Eye (tissue), 1 donor: ENCODE measurements at regions not wholly inside any gene's neighbourhood (a gene's known extent, or its start where the extent isn't known, plus 50 kb on each side); places are given as distances from the start of the nearest gene placed in this dataset.
A peak's percentile ranks its signal among the peaks of the same experiment; 100 is the strongest.
"Not testable (repeated sequence)": the region's sequence is repeated elsewhere in the genome, so short reads cannot be mapped to it uniquely, and the experiment has no call there.

Experiments used
- DNase-seq: peaks from one replicate; pipeline ENCODE4 v3.0.0-alpha.2; 2015

DNA sequence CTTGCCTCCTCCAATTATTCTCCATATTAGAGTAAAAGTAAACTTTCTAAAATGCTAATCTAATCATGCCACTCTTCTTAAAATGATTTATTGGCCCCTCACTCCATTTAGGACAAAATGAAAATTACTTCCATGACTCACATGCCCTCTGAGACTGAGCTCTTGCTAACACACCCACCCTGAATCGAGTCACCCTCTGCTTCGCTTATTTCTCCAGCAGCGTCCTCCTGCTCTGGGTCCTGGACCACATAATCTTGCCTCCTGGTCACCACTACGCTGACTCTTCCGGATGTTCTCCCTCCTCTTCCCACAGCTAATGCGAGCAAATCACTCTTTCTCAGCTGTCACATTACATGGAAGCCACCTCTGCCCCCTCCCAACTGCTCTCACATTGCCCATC, 384.0 kb upstream of the FZD8 start:
- DNase-seq, result no peak

DNA sequence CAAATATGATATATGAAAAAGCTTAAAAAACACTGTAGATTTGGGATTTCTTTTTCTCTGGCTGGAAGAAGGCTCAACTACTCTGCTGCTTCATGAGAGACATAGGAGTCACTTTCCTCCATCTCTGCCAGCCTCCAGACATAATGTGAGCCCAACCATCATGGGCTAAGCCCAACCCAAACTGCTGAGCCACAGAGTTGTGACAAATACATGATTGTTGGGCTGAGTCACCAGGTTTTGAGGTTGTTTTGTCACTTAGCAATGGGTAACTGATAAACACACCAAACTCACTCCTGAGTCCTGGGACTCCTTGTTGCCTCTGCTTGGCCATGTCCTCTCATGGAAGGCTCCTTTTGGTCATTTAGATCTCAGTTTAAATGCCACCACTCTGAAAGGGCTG, 381.8 kb upstream of the FZD8 start:
- DNase-seq, result no peak

DNA sequence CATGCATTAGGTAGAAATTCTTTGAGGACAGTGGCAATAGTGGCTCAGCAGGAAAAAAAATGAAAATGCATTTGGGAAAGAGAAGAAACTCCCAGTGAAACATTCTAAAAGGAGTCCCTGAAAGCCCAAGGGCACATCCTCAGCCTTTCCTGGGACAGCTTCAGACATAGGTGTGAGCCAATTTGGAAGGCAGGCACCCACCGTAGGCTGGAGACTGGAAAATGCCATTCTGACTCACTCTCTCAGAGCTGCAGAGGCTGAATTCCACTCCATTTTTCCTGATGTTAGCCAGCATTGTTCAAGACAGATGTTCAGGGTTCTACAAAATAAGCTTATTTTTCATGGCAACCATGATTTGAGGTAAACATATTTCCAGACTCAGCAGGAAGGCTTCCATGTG, 379.0 kb upstream of the FZD8 start:
- DNase-seq, result no peak

DNA sequence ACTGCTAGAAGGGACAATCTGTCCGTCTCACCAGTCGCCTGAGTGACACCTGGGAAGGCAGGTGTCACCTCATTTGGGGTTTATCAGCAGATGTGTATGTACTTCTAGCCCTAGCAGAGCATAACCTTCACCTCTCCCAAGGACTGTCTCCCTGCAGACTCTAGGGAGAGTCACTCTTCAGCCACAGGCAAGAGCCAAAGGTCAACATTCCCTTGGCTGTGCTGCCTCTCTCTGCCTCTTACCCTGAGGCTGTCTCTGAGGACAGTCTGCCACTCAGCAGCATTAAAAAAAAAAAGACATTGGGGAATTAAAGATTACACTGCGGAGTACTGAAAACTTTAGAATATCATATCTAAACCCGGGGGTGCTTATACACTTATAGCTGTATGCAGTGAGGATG, 377.7 kb upstream of the FZD8 start:
- no peak for DNase-seq

DNA sequence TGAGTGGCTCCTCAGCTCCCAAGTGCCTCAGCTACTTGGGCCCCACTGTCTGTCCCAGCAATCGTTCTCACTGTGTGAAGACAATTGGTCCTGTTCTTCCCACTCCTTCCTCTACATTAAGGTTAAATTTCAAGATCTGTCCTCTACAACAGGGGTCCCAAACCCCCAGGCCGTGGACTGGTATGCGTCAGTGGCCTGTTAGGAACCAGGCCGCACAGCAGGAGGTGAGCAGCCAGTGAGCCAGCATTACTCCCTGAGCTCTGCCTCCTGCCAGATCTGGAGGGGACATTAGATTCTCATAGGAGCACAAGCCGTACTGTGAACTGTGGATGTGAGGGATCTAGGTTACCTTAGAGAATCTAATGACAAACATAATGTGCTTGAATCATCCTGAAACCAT, 376.9 kb upstream of the FZD8 start:
- DNase-seq, result no peak

DNA sequence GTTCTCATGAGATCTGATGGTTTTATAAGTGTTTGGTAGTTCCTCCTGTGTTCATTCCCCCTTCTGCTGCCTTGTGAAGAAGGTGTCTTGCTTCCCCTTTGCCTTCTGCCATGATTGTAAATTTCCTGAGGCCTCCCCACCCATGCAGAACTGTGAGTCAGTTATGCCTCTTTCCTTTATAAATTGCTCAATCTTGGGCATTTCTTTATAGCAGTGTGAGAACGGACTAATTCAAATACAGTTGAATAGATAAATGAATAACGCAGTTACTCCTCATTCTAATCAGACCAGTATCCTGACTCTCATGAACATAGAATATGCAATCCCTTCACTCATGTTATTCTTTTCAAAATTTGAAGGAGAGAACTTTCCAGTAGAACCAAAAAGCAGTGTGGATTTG, 375.0 kb upstream of the FZD8 start:
- DNase-seq, result no peak

DNA sequence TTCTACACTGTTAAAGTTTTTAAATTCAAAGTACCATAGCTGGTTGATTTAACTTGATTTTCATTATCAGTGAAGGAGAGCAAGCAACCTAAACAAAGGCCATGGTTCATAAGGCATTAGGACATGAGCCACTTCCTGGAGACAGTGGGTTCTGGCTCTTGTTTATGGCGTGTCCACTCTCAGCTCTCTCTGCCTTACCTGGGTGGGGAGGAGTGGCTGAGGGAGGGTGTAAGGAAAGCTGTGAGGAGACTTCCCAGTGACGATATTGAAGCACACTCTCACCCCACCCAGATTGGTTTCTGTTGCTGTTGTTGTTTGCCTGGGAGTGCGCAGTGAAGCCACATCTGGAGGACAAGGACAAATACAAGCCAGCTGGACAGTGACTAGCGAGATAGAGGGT, 365.3 kb upstream of the FZD8 start:
- DNase-seq, result no peak

DNA sequence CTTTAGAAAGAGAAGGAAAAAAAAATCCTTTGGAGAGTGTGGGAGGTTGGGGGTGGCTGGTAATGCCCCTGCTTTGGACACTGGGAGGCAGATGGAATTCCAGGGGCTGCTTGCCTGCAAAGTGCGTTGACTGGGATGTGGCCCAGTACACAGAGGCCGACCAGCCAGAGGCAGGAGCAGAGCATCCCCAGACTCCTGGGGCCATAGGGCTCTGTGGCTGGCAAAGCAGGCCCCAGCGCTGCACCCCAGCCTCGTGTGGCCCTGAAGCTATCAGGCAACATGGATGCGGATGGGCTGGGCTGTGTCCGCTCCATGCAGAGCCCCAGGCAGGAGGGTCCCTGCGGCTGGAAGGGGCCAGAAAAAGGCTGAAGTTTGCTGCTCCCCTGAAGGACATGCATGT, 361.6 kb upstream of the FZD8 start:
- no peak for DNase-seq

DNA sequence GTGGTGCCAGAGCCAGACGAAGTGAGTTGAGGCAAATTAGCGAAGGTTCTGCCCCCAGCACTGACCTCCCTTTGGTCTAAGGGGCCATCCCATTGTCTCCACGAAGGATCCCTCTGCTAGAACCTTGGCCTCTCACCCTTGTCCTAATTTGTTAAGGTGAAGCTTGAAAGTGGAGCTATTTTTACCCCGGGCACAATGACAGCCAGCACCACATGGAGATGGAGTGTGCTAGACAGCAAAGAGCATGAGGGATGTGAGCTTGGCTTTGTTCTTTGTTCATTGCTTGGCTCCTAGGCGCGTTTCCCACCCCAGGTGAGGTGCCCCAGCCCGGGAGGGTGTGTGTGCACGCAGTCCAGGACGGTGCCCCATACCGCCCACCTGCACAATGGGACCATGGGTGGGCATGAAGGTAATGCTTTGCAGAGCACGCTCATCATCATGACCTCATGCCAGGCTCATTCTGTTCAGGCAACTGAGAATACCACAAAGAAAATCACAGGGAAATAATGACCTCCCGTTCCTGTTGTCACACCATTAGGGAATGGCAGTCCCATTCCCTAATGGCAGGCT, 361.0 kb upstream of the FZD8 start:
- no peak for DNase-seq

DNA sequence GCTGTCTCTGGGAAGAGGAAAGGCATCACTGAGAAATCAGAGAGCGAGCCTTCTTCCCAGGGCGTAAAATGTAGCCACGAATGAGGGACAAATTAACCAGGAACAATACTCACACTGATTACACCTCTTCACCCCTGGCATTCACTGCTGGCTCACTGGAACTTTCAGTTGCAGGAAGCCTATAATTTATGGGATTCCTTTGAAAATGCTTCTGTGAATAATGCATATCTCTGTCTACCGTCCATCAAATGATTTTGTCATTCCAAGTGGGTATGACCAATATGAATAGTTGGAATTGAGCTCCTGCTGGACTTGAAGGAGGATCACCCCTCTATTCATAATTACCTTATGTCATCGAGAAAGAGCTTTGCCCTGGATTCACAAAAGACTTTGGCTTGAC, 360.3 kb upstream of the FZD8 start:
- DNase-seq, result no peak

DNA sequence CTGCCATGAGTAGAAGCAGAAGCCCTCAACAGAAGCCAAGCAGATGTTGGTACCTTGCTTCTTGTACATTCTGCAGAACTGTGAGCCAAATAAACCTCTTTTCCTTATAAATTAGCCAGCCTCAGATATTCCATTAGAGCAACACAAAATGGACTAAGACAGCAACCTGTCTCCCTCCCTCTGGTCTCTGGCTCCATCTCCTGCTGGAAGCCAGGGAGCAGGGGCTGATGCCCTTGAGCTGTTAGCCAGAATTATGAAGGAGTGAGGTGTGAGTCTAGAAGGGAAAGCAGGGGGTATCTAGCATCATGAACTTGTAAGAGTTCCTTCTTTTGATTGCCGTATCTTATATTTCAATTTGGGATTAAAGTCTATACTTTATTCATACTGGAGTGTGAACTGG, 358.7 kb upstream of the FZD8 start:
- not testable (repeated sequence) for DNase-seq

DNA sequence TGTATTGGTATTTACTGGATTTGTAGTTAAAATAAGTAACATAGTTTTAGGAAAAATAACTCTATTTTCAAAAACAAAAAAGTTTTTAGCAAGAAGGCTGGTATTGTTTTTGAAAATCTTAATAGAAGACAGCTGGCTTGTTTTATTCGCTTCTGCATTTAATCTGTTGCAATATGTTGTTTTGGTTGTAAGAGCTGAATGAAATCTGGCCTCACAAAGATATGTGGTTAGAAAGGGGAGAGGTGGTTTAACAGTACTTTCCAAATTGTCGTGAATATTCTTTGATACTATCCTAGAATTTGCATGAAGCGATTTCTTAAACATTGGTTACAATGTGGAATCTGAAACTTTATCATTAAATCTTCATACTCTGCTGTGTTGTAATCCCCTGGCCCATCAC, 355.9 kb upstream of the FZD8 start:
- DNase-seq, result peak; percentile 50

DNA sequence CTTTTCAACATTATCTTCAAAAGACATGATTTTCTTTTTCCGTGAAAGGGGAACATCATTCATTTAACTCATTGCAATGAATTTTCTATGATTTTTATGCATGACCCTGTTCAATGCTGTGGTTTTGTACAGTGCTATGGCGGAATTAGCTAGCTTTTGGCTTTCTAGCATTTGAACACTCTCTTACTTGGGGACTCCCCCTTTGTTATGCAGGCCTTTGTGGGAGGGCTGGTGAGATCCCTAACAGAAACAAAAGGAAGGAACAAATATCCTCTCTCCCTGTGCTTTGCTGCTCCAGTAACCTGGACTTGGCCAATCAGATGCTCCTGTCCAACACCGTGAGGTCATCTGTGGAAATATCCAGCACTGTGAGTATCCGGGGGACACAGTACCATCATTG, 353.4 kb upstream of the FZD8 start:
- no peak for DNase-seq

DNA sequence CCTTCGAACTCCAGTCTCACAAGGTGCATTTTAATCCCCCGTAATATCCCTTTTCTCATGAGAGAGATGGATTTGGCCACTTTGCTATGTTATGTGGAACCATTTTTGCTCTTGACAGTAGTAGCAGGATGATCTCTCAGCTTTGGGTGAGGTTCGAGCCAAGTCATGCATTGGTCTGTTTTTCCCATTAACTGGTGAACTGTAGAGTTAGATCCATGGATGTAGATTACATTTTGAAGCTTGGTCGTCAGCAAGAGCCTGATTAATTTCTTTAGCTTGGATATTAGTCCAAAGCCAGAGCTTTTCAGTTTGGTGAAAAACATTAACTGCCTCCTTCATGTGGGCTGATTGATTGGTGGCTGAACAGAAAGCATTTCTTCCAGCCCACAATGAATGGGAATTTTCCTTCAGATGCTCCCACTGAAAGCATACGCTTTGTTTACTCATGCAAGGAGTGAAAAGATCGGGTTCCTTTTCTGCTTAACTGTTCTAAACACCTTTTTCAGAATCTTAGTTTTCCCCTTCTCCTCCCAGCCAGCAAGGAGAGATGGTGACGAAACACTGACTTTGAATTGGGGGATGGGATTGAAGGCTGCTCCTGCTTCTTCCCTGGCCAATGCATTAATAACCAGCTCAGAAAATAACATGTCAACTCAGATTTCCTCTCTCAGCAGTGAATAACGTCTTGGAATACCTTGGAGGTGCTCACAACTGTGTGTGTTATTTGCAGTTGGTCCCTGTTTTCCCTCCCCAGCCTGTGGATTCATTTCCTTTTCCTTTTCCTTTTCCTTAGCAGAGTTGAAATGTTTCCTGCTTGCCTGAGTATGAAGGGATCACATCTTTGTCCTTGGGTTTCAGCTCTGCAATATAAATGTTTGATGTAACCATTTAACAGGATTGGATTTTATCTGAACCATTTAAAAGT, 351.8 kb upstream of the FZD8 start:
- peak; percentile 42 for DNase-seq

DNA sequence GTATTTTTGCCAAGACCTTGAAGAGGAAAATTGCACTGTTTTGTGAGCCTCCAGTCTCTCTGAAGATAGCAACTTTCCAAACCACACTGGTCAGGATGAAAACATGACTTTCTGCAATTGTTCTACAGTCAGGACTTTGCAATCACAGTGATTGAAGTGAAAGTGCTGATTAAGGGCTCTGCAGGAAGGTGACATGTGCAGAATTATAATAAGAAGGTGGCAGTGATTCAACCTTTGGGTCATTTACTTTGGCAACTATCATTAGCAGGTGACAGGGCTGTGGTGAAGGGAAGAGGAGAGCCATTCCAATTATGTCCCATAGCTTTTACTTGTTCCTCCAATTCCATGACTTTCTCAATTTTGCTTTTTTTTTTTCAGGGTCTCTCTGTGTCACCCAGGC, 350.0 kb upstream of the FZD8 start:
- no peak for DNase-seq

DNA sequence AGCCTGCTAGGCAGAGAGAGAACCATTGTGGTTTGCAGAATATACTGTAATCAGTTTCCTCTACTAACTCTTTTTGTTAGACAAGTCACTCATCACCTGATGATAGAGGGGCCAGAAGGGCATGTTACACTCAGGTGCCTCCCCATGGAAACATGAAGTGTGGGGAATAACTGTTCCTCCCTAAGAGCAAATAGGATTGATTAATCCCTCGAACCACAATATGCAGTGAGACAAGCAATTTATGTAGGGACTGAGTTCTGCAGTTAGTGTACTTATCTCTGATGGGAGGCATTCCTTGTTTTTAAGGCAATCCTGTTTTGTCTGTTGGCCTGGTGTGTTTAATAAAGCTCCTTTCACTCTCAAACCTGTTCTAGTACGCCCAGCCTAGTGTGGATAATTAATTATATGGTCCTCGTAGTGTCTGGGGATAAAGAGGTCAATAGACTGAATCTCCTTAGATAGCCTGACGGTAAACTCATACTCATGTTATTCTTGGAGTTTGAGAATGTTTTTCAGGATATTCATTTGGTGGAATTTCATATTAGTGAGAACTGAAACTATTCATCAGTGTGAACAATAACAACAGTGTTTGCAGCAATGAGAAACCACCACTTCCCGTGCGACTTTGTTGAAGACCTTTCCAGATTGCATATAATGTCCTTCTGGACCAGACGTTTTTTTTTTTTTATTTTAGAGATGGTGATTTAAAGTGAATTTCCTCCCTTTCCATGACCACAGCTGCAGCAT, 344.8 kb upstream of the FZD8 start:
- peak; percentile 8 for DNase-seq

DNA sequence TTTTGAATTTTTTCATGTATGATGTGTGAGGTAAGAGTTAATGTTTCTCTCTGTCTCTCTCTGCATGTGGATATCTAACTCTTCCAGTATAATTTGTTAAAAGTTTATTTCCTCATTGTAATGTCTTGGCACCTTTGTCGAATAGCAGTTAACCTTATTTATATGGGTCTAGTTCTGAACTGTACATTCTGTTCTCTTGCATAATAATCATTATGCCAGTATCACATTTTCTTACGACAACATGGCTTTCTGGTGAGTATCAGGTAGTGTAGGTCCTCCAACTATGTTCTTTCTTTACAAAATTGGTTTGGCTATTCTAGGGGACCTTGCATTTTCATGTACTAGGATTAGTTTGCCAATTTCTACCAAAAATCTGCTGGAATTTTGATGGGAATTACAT, 337.0 kb upstream of the FZD8 start:
- DNase-seq, result no peak

DNA sequence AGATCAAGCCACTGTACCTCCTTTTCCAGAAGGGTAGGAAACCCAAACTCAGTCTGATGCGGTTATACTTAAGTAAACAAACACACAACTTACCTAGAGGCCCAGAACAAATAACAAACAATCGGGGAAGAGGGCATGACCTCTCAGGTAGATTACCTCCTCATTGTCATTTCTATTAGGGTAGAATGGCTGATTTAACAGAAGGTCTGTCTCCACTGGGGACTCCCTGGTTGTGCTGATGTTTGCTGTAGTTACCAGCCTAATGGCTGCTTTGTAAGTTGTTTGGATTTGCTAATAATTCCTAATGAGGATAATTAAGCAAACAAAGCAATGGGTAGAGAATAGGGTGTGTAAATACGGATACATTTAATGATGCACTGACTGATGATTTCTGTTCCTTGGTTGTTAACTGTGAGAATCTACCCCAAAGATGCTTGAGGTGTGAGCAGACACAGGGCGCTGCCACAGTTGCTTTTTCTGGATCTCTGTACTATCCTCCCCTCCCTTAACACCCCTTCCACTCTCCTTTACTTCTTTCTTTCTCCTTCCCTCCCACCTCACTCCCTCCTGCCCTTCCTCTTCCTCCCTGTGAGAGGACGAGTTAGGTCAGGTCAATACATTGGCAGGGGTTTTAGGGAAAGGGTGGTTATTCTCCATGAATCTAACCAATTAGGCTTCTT, 332.0 kb upstream of the FZD8 start:
- DNase-seq, result not testable (repeated sequence)

DNA sequence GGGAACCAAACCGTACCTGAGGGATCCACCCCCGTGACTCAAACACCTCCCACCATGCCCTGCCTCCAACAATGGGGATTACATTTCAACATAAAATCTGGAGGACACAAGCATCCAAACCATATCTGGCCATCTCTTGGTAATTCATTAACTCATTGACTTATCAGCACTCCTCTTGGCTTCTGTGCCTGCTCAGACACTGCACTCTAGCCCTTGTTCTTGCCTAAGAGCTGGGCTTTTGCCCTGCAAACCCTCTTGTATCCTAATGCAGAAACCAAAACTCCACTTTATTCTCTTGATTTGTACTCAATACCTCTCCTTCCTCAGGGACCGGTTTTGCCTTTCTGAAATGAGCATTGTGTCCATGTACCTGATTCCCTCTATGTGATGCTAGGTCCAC, 330.2 kb upstream of the FZD8 start:
- no peak for DNase-seq

DNA sequence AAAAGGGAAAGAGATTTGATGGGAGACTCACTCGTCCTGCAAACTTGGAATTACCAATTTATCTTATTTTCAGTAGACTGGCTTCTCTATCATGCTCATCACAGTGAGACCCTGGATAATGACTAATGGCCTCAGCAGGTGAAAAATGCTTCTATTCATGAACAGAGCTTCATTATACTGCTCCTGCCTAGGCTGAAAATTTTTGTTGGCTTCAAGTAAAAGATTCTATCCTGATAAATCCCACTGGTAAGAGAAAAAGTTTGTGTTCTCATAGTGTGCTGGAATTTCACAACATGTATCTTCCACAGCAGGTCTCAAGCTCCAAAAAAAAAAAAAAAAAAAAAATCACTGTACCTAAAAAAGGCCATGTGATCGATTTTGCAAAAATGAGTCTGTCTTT, 329.3 kb upstream of the FZD8 start:
- DNase-seq, result no peak

DNA sequence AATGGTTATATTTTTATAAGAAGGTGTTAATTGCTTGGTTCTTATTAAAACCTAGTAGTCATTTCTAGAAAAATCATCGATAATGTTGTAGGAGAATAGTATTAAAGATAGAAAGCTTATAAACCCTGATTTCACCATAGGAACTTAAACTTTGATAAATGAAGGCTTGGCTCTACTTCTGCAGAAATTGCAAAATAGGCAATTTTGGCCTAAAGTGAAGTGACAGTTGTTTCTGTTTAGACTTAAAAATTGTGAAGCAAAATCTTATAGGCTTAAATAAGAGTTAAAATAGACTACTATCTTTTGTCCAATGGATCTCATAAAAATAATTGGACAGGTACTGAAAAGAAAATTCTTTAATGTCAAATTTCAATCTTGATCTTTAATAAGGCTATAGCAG, 321.6 kb upstream of the FZD8 start:
- DNase-seq, result no peak

DNA sequence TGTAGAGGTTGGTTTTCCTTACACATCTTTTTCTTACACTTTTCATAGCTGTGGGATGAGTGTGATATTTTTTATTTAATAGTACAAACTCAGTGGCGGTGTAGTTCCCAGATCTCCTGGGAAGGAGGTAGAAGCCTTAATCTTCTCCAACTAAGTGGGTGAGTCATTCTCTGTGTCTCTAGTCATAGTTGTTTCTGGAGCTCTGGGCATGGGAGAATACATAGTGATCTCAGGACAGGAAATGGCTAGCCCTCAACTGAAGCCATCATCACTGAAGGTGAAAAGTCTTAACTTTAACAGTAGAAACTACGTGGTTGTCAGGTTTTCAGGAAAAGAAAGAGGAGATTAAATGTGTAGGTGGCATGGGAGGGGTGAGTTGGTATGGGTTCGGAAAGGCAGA, 319.4 kb upstream of the FZD8 start:
- no peak for DNase-seq

DNA sequence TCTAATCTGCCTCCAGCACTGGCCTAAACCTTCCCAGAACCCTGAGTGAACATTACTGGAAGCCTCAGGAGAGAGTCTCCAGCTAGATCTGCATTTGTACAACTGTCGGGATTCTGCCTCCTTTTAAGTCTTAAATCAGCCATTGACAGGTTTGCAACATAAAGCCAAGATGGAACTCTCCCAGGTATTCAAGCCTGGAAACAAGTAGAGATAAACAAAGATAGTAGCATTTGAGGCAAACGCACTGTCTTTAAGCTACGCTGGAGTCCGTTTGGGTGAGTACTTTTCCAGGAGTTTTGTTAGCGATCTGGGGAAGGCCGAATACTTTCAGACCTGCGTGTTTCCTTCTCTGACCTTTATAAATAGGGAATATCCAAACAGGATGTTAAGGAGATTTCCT, 317.2 kb upstream of the FZD8 start:
- DNase-seq, result no peak

DNA sequence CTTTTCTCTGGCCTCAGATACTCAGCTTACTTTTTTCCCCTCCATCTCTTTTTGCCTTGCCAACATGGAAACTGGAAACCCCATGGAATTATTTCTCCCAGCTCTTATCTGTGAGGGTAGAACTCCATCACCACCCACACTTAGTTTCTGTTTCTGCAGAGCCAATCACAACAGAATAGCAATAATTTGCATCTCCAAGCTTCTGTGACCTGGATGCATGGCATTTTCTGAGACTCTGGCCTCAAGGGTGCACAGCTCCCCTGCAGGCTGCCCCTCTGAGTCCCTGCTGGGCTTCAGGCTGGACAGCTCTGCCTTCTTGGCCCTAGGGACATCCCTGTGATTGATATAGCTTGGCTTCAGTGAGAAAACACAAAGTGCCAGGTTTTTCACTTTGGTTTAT, 316.5 kb upstream of the FZD8 start:
- not testable (repeated sequence) for DNase-seq
